ENCODE measurements at regions not wholly inside any gene's neighbourhood (a gene's known extent, or its start where the extent isn't known, plus 50 kb on each side); places are given as distances from the start of the nearest gene placed in this dataset.

DNA sequence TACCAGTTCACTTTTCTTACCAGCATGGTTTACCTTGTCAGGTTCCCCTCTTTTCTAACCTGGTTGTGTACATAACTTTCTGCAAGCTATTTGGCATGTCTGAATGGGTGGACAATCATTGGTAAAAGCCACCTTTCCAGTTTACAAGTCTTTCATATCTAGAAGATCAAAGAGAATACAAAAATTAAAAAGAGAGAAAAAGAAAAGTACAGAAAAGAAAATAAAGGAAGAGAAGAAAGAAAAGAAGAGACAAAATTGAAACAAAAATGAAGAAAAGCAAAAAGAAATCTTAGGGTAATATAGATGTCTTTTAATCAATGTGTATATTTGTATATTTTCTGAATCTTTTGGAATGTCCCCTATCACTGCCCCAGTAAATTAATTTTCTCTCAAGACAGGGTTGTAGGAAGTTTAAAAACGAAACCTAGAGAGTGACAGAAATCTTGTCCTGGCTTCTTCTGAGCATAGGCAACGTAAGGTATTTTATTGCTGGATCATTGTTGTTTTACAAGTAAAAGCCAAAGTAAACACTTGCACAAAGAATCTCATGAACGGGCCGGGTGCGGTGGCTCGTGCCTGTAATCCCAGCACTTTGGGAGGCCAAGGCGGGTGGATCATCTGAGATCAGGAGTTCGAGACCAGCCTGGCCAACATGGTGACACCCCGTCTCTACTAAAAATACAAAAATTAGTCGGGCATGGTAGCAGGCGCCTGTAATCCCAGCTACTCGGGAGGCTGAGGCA is 98.7 kb upstream of the IFNE start:
- Histone ChIP-seq H3K27me3 (no peaks in the 10 kb centered on the region), H3K4me3 (no peak overlapping the region), H3K36me3 (no peaks in the 10 kb centered on the region), H3K4me1 (no peaks in the 10 kb centered on the region), H3K27ac (no peak overlapping the region), H3K9me3 (no peaks in the 10 kb centered on the region)
- TF ChIP-seq POLR2A (IDR thresholded peaks at IDR 0.05) = no peak
- TF ChIP-seq, protein P1, sequence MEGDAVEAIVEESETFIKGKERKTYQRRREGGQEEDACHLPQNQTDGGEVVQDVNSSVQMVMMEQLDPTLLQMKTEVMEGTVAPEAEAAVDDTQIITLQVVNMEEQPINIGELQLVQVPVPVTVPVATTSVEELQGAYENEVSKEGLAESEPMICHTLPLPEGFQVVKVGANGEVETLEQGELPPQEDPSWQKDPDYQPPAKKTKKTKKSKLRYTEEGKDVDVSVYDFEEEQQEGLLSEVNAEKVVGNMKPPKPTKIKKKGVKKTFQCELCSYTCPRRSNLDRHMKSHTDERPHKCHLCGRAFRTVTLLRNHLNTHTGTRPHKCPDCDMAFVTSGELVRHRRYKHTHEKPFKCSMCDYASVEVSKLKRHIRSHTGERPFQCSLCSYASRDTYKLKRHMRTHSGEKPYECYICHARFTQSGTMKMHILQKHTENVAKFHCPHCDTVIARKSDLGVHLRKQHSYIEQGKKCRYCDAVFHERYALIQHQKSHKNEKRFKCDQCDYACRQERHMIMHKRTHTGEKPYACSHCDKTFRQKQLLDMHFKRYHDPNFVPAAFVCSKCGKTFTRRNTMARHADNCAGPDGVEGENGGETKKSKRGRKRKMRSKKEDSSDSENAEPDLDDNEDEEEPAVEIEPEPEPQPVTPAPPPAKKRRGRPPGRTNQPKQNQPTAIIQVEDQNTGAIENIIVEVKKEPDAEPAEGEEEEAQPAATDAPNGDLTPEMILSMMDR (IDR thresholded peaks at IDR 0.05) = no peak
- ATAC-seq (no peak), DNase-seq (no peak)
- 43% methylated on average over 9 of the region's 12 CpGs for WGBS (ENCODE audit: insufficient coverage, low coverage, low lambda C conversion rate, missing lambda C conversion rate)
- intact Hi-C loops (cut with DNase I) = no loop called here

DNA sequence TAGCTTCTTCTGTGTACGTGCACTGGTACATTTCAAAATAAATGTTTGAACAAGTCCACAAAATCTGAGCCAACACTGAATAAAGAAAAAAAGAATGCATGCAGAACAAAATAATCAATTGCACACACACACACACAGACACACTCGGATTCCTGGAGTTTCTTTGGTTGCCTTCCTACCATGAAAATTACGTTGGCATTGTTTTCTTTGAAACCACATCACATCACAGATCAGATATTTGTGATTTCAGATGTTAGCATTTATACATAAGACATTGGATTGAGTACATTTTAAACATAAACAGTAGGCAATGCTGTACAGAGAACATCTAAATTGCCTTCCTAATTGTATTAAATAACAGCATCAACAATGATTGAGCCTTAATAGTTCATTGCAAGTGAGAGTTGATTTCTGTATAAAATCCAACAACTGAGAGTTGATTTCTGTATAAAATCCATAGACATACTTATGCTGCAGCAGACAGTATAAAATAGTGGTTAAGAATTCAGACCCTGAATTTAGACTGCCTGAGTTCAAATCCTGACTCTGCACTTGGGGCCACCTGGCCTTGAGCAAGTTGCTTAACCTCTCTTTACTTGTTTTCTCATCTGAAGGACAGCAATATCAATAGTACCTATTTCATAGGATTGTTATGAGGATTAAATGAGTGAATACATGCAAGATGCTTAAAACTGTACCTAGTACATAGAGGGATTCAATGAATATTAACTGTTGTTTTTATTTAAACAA is 101.7 kb upstream of the IFNE start:
- 35% methylated on average over 3 of the region's 3 CpGs for WGBS (ENCODE audit: insufficient coverage, low coverage, low lambda C conversion rate, missing lambda C conversion rate)
- DNase-seq (no peak), ATAC-seq (no peak)
- H3K9me3 ChIP-seq = no peaks in the 10 kb centered on the region
- H3K4me1 ChIP-seq = no peaks in the 10 kb centered on the region
- intact Hi-C loops (cut with DNase I) = no loop called here
- no peak overlapping the region for H3K27ac ChIP-seq
- H3K36me3 ChIP-seq = no peaks in the 10 kb centered on the region
- no peaks in the 10 kb centered on the region for H3K27me3 ChIP-seq
- TF ChIP-seq, protein P1 (IDR thresholded peaks at IDR 0.05) = no peak
- no peak for TF ChIP-seq POLR2A (IDR thresholded peaks at IDR 0.05)
- no peak overlapping the region for H3K4me3 ChIP-seq

DNA sequence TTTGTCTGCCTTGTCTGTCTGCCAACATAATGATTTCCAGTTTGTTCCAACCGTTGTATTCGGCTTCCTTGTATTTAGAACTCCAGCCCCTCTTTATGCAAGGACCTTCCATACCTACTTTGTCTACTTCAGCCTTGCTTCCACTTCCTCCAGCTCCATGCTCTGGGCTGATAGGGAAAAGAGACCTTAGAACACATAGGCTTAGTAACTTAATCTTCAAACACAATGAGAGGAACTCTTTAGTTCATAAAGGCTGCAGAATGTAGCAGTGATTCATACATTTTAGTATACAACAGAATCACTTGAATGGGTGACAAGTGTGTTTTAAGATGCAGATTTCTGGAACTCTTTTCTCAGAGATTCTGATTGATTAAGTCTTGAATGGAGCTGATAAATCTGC is 102.8 kb upstream of the IFNE start:
- Histone ChIP-seq H3K27me3 (no peaks in the 10 kb centered on the region), H3K4me1 (no peaks in the 10 kb centered on the region), H3K4me3 (no peak overlapping the region), H3K36me3 (no peaks in the 10 kb centered on the region), H3K9me3 (no peaks in the 10 kb centered on the region), H3K27ac (no peak overlapping the region)
- TF ChIP-seq, protein P1 (IDR thresholded peaks at IDR 0.05) = no peak
- TF ChIP-seq POLR2A (IDR thresholded peaks at IDR 0.05) = no peak
- ATAC-seq (no peak), DNase-seq (no peak)
- WGBS (ENCODE audit: insufficient coverage, low coverage, low lambda C conversion rate, missing lambda C conversion rate) = 53% methylated on average over 2 of the region's 2 CpGs
- intact Hi-C loops (cut with DNase I) = no loop called here

DNA sequence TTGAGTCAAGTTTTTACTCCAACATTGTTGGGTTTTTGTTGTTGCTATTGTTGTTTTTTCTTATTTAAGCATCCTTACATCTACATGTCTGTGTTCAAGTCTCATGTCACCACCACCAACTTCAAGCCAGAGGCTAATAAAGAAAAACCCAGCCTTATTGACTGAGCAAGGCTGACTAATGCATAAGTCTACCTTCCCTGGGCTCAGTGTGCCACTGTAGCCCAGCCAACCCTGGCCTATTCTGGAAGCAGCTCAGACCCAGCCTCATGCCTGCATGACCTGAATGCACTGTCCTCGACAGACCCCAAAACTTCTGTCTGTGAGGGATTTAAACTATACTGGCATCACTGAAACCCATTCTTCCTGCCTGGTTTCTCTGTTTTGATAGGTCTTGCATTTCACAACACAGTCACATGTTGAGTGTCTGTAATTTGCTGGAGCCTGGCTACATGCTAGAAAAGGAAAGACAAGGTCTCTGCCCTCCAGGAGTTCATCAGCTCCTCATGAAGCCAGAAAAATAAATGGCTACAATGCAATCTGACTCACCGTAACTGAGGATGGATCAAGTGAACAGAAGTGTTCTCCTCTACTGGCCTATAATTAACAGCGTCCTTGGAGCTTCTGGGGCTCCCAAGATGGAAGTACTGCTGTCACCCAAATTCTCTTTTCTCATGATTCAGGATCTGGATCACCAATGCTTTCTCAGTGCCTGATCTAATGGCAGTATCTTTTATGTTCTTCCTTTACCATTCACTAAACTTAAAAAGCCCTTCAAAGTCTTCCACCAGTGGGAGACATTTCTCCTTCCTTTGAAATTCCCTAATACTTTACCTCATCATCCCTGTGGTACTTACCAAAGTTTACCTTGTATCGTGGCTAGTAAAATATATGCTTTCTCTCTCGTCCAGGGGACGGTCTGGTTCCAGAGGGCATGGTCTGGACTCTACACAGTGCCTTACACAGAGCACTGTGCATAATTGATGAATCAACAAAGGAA is 103.9 kb upstream of the IFNE start:
- Histone ChIP-seq H3K9me3 (no peaks in the 10 kb centered on the region), H3K4me1 (no peaks in the 10 kb centered on the region), H3K27me3 (no peaks in the 10 kb centered on the region), H3K27ac (no peak overlapping the region), H3K36me3 (no peaks in the 10 kb centered on the region), H3K4me3 (no peak overlapping the region)
- WGBS (ENCODE audit: insufficient coverage, low coverage, low lambda C conversion rate, missing lambda C conversion rate) = 44% methylated on average over 4 of the region's 6 CpGs
- intact Hi-C loops (cut with DNase I) = no loop called here
- no peak for ATAC-seq
- no peak for DNase-seq
- TF ChIP-seq, protein P1 (IDR thresholded peaks at IDR 0.05) = no peak
- no peak for TF ChIP-seq POLR2A (IDR thresholded peaks at IDR 0.05)
